Upper lobe of left lung (tissue), 6 donors: ENCODE measurements at regions not wholly inside any gene's neighbourhood (a gene's known extent, or its start where the extent isn't known, plus 50 kb on each side); places are given as distances from the start of the nearest gene placed in this dataset.

Source experiments
- ATAC-seq, 2 donors: fragments of 200-7000 bp; cut with Tn5 transposase; one replicate each; pipeline ENCODE4 v1.9.1; 2022; ENCODE audit warnings: mild to moderate bottlenecking in 2 of 2, moderate library complexity in 2 of 2; ENCODE audit not compliant: low FRiP score in 2 of 2
- DNase-seq, 2 donors: peaks; one replicate each; pipeline ENCODE4 v3.0.0-alpha.2; 2019 to 2020
- H3K27ac ChIP-seq, 4 donors: fragments of 200-600 bp; sonication (generic); one replicate each; pipeline ENCODE4 v1.5.1; 2016 to 2019
- H3K27me3 ChIP-seq, 4 donors: fragments of 200-600 bp; sonication (generic); one replicate each; pipeline ENCODE4 v1.5.1; 2017 to 2019
- H3K36me3 ChIP-seq, 4 donors: fragments of 200-600 bp; sonication (generic); one replicate each; pipeline ENCODE4 v1.5.1; 2016 to 2019
- H3K4me1 ChIP-seq, 4 donors: fragments of 200-600 bp; sonication (generic); one replicate each; pipeline ENCODE4 v1.5.1; 2018 to 2019
- H3K4me3 ChIP-seq, 4 donors: fragments of 200-600 bp; sonication (generic); one replicate each; pipeline ENCODE4 v1.5.1; 2017 to 2019; ENCODE audit warnings: mild to moderate bottlenecking in 2 of 4, moderate library complexity in 1 of 4
- H3K9me3 ChIP-seq, 4 donors: fragments of 200-600 bp; sonication (generic); one replicate each; pipeline ENCODE4 v1.5.1; 2018 to 2019
- CTCF ChIP-seq, 6 experiments: fragments of 450-650 bp in 4 of 6; fragments of 200-600 bp in 2 of 6; sonication (generic) in 2 of 6; IDR thresholded peaks; one replicate each; pipeline ENCODE4 v1.5.1; 2016 to 2019; ENCODE audit warnings: antibody characterized with exemption in 6 of 6
- EP300 ChIP-seq, 4 donors: sonication (generic); formaldehyde crosslinking; IDR thresholded peaks; one replicate each; pipeline ENCODE4 v1.5.1; 2017; ENCODE audit warnings: antibody characterized with exemption in 4 of 4, control low read depth in 2 of 4
- POLR2A ChIP-seq, 4 donors: fragments of 450-650 bp; IDR thresholded peaks; one replicate each; pipeline ENCODE4 v1.5.1; 2016 to 2017; ENCODE audit warnings: antibody characterized with exemption in 4 of 4, mild to moderate bottlenecking in 2 of 4
- POLR2AphosphoS5 ChIP-seq, 2 donors: sonication (generic); formaldehyde crosslinking; IDR thresholded peaks; one replicate each; pipeline ENCODE4 v1.5.1; 2017; ENCODE audit warnings: antibody characterized with exemption in 2 of 2
- WGBS, 2 donors: methylation state at CpG; one replicate each; pipeline ENCODE4 v1.1.5; 2017 to 2018; 5-methylcytosine and 5-hydroxymethylcytosine counted together
- donor health status: DM: no; HTN: no; CAD: no; lungs with moderate emphysema.
- donor health status: DM: no; HTN: yes; CAD: no; lungs with severe emphysema.

- Histone ChIP-seq H3K27ac (no peak overlapping the region), H3K9me3 (no peaks in the 10 kb centered on the region), H3K36me3 (no peaks in the 10 kb centered on the region), H3K27me3 (no peaks in the 10 kb centered on the region), H3K4me3 (no peak overlapping the region), H3K4me1 (no peaks in the 10 kb centered on the region)
- ATAC-seq (no peak), DNase-seq (no peak)
- WGBS, 2 donors: 85 to 92% methylated on average over 2 of the region's 2 CpGs
- no peak for TF ChIP-seq CTCF (IDR thresholded peaks at IDR 0.05)
- no peak for TF ChIP-seq POLR2AphosphoS5 (IDR thresholded peaks at IDR 0.05)
- no peak for TF ChIP-seq POLR2A (IDR thresholded peaks at IDR 0.05)
Measured at GRCh38 chr2:45178854-45179253, 169.6 kb upstream of the SIX2 start.

GRCh38 chr2:45178359-45178758 is 169.1 kb upstream of the SIX2 start:
- H3K4me3 ChIP-seq: no peak overlapping the region
- ATAC-seq (no peak), DNase-seq (no peak)
- no peaks in the 10 kb centered on the region for H3K4me1 ChIP-seq
- H3K36me3 ChIP-seq: no peaks in the 10 kb centered on the region
- no peaks in the 10 kb centered on the region for H3K9me3 ChIP-seq
- TF ChIP-seq CTCF (IDR thresholded peaks at IDR 0.05) (no peak), POLR2A (IDR thresholded peaks at IDR 0.05) (no peak), EP300 (IDR thresholded peaks at IDR 0.05) (no peak), POLR2AphosphoS5 (IDR thresholded peaks at IDR 0.05) (no peak)
- H3K27ac ChIP-seq: no peak overlapping the region
- no peaks in the 10 kb centered on the region for H3K27me3 ChIP-seq
- WGBS, 2 donors: 41 to 76% methylated on average over 1 of the region's 1 CpG

GRCh38 chr2:45177870-45178269 is 168.6 kb upstream of the SIX2 start:
- no peaks in the 10 kb centered on the region for H3K36me3 ChIP-seq
- H3K4me3 ChIP-seq: no peak overlapping the region
- H3K9me3 ChIP-seq: no peaks in the 10 kb centered on the region
- no peak overlapping the region for H3K27ac ChIP-seq
- TF ChIP-seq POLR2AphosphoS5 (IDR thresholded peaks at IDR 0.05): no peak
- no peak for TF ChIP-seq EP300 (IDR thresholded peaks at IDR 0.05)
- TF ChIP-seq CTCF (IDR thresholded peaks at IDR 0.05): no peak
- TF ChIP-seq POLR2A (IDR thresholded peaks at IDR 0.05): no peak
- DNase-seq (no peak), ATAC-seq (peak in 1 of 2 donors; percentile 78)
- H3K27me3 ChIP-seq: no peaks in the 10 kb centered on the region
- 55 to 60% methylated on average over 9 of the region's 9 CpGs for WGBS, 2 donors
- no peaks in the 10 kb centered on the region for H3K4me1 ChIP-seq

- TF ChIP-seq POLR2A (IDR thresholded peaks at IDR 0.05): no peak
- TF ChIP-seq CTCF (IDR thresholded peaks at IDR 0.05): no peak
- no peak for TF ChIP-seq POLR2AphosphoS5 (IDR thresholded peaks at IDR 0.05)
- TF ChIP-seq EP300 (IDR thresholded peaks at IDR 0.05): no peak
- no peaks in the 10 kb centered on the region for H3K36me3 ChIP-seq
- no peak overlapping the region for H3K4me3 ChIP-seq
- H3K9me3 ChIP-seq: no peaks in the 10 kb centered on the region
- peaks cover 0 to 2% (median under 1%) of the 10 kb centered on the region in 4 donors for H3K27me3 ChIP-seq
- no peaks in the 10 kb centered on the region for H3K4me1 ChIP-seq
- no peak overlapping the region for H3K27ac ChIP-seq
- ATAC-seq: no peak
- DNase-seq: no peak
Measured at GRCh38 chr2:45176390-45176789, 167.1 kb upstream of the SIX2 start.

DNA sequence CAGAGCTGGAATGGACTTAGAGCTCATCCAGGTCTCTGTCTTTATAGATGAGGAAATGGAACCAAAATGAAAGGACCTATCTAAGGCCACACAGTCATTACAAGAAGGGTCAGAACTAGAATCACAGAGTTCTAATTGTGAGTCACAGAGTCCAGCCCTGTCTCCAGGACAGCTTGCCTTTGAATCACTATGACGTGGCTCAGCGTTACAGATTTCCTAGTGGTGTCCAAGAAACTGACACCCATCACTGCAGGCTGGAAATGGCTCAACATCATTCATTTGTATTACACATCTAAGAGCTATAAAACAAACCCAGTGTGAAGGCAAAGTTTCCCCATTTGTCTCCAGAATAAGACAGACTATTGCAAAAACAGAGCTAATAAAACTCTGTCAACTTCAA is 164.3 kb upstream of the SIX2 start:
- DNase-seq (no peak), ATAC-seq (peak in 1 of 2 donors; percentile 73)
- no peaks in the 10 kb centered on the region for H3K9me3 ChIP-seq
- H3K27me3 ChIP-seq: peaks cover 0 to 29% (median 21%) of the 10 kb centered on the region in 4 donors
- H3K4me1 ChIP-seq: peaks cover 16 to 27% (median 20%) of the 10 kb centered on the region in 4 donors
- no peak overlapping the region for H3K27ac ChIP-seq
- TF ChIP-seq POLR2AphosphoS5 (IDR thresholded peaks at IDR 0.05): no peak
- TF ChIP-seq POLR2A (IDR thresholded peaks at IDR 0.05): no peak
- no peak for TF ChIP-seq EP300 (IDR thresholded peaks at IDR 0.05)
- TF ChIP-seq CTCF (IDR thresholded peaks at IDR 0.05): no peak
- H3K4me3 ChIP-seq: no peak overlapping the region
- WGBS, 2 donors: 56 to 74% methylated on average over 2 of the region's 2 CpGs
- no peaks in the 10 kb centered on the region for H3K36me3 ChIP-seq
